ENCODE measurements at regions not wholly inside any gene's neighbourhood (a gene's known extent, or its start where the extent isn't known, plus 50 kb on each side); places are given as distances from the start of the nearest gene placed in this dataset.

- no peak for TF ChIP-seq ZXDC (CRISPR knock-in tag; IDR thresholded peaks at IDR 0.05)
- no peak for TF ChIP-seq MAFF (IDR thresholded peaks at IDR 0.05; ENCODE audit: low read depth, low read length)
- no peak for TF ChIP-seq MAFG (CRISPR knock-in tag; IDR thresholded peaks at IDR 0.05)
- no peak for TF ChIP-seq ZNF563 (CRISPR knock-in tag; IDR thresholded peaks at IDR 0.05)
- no peak for TF ChIP-seq MAX (IDR thresholded peaks at IDR 0.05)
- no peak for TF ChIP-seq ZNF20 (CRISPR knock-in tag; IDR thresholded peaks at IDR 0.05)
Observed at GRCh38 chr2:5360081-5360480, 332.1 kb upstream of the SOX11 start (continued).

- Histone ChIP-seq H3K79me2 (ENCODE audit: insufficient read depth, low read length) (no peaks in the 10 kb centered on the region), H3K4me2 (ENCODE audit: low read depth, low read length) (no peak overlapping the region), H3K4me3 (replicated peaks in 1 of 3; ENCODE audit: insufficient read depth in 1 of 3, low read depth in 2 of 3, low read length in 3 of 3) (no peak overlapping the region), H3K27me3 (ENCODE audit: control insufficient read depth in 1 of 2, insufficient read depth in 2 of 2, low read length in 2 of 2) (peaks cover 0 to 3% of the 10 kb centered on the region in 2 experiments; a peak in 1 of 5 replicates), H2AFZ (ENCODE audit: low read length) (no peak overlapping the region), H3K9me3 (ENCODE audit: low read length) (no peaks in the 10 kb centered on the region), H3K36me3 (replicated peaks in 1 of 2; ENCODE audit: control insufficient read depth in 1 of 2, insufficient read depth in 2 of 2, low read length in 2 of 2) (no peaks in the 10 kb centered on the region), H3K27ac (ENCODE audit: extremely low read length, insufficient read depth, low read length) (no peak overlapping the region), H4K20me1 (ENCODE audit: insufficient read depth, low read length) (no peaks in the 10 kb centered on the region), H3K4me1 (ENCODE audit: insufficient read depth, low read length) (no peaks in the 10 kb centered on the region), H3K9ac (ENCODE audit: insufficient read depth, low read depth, low read length) (no peak overlapping the region)
- no peak for FAIRE-seq
- BruUV-seq (replicated peaks) = no TSS peak
- DNase-seq (ENCODE audit: low spot score) = no peak
- in situ Hi-C loops (cut with HindIII; ENCODE audit: extremely low pct_ligation_motif_present, low pct_unique_long_range_greater_than_20kb) = loop anchor here (10.0 kb wide), 1 partner anchor 1410 kb away; no protein-coding TSS in a partner anchor
- 18% methylated on average over 4 of the region's 4 CpGs for WGBS (ENCODE audit: low lambda C conversion rate)
- CTCF ChIA-PET (ENCODE audit: low intra/inter-chr PET ratio, low total read pairs) = no interaction called here
- intact Hi-C loops (cut with micrococcal nuclease; ENCODE audit: unreplicated experiment) = no loop called here
- no peak for ATAC-seq
- POLR2A ChIA-PET = no interaction called here
- TF ChIP-seq TBX2 (CRISPR knock-in tag; IDR thresholded peaks at IDR 0.05; ENCODE audit: borderline replicate concordance) = no peak
- TF ChIP-seq ZZZ3 (CRISPR knock-in tag; IDR thresholded peaks at IDR 0.05; ENCODE audit: borderline replicate concordance) = no peak
- TF ChIP-seq ZFP36L1 (CRISPR knock-in tag; IDR thresholded peaks at IDR 0.05) = no peak
- no peak for TF ChIP-seq ZNF335 (CRISPR knock-in tag; IDR thresholded peaks at IDR 0.05)
- no peak for TF ChIP-seq HMGXB4 (CRISPR knock-in tag; IDR thresholded peaks at IDR 0.05; ENCODE audit: borderline replicate concordance in 1 of 2, low read depth in 1 of 2)
- no peak for TF ChIP-seq ZBTB43 (CRISPR knock-in tag; conservative IDR thresholded peaks at IDR 0.05)
- TF ChIP-seq FOXK2 (IDR thresholded peaks at IDR 0.05) = no peak
- no peak for TF ChIP-seq MTF2 (CRISPR knock-in tag; IDR thresholded peaks at IDR 0.05; ENCODE audit: borderline replicate concordance)
- no peak for TF ChIP-seq BRF2 (CRISPR knock-in tag; IDR thresholded peaks at IDR 0.05)
- TF ChIP-seq TARDBP (CRISPR knock-in tag; IDR thresholded peaks at IDR 0.05) = no peak
Observed at GRCh38 chr2:5364361-5364760, 327.8 kb upstream of the SOX11 start.
